CD14-positive monocyte (primary cell): ENCODE measurements at regions not wholly inside any gene's neighbourhood (a gene's known extent, or its start where the extent isn't known, plus 50 kb on each side); places are given as distances from the start of the nearest gene placed in this dataset.
"Not testable (repeated sequence)": the region's sequence is repeated elsewhere in the genome, so short reads cannot be mapped to it uniquely, and the experiment has no call there.

Experiments
- DNase-seq, 3 donors: peaks; one replicate each; pipeline ENCODE4 v3.0.0-alpha.2; 2011 to 2022
- H2AFZ ChIP-seq: 2 replicates; pipeline ENCODE4 v1.6.0; 2012; ENCODE audit warnings: mild to moderate bottlenecking, low read depth, low read length, inconsistent platforms; ENCODE audit not compliant: insufficient read depth, poor library complexity, severe bottlenecking
- H3K27ac ChIP-seq, 2 donors: 1 replicate in 1 of 2; 2 replicates in 1 of 2; pipeline ENCODE4 v1.5.1; 2012 to 2013; ENCODE audit warnings: low read length in 2 of 2, control low read depth in 1 of 2, inconsistent platforms in 1 of 2, low read depth in 1 of 2, mild to moderate bottlenecking in 1 of 2
- H3K27me3 ChIP-seq, 2 donors: one replicate each; pipeline versions ENCODE4 v1.6.0 to v1.6.1; 2011 to 2013; ENCODE audit warnings: low read length in 2 of 2; ENCODE audit not compliant: control insufficient read depth in 2 of 2, insufficient read depth in 2 of 2
- H3K36me3 ChIP-seq, 2 donors: replicated peaks in 1 of 2; 1 replicate in 1 of 2; 2 replicates in 1 of 2; pipeline versions ENCODE4 v1.5.1 to v1.6.1; 2012 to 2013; ENCODE audit warnings: low read length in 2 of 2, control low read depth in 1 of 2, inconsistent platforms in 1 of 2, mild to moderate bottlenecking in 1 of 2; ENCODE audit not compliant: insufficient read depth in 2 of 2, control insufficient read depth in 1 of 2
- H3K4me1 ChIP-seq, 2 donors: 1 replicate in 1 of 2; 2 replicates in 1 of 2; pipeline versions ENCODE4 v1.5.1 to v1.6.1; 2012 to 2013; ENCODE audit warnings: low read length in 2 of 2, control low read depth in 1 of 2, inconsistent platforms in 1 of 2, mild to moderate bottlenecking in 1 of 2, moderate library complexity in 1 of 2; ENCODE audit not compliant: insufficient read depth in 2 of 2, control insufficient read depth in 1 of 2
- H3K4me2 ChIP-seq: replicated peaks from 2 replicates; pipeline ENCODE3; 2012; ENCODE audit warnings: low read length, moderate library complexity, mild to moderate bottlenecking; ENCODE audit not compliant: poor library complexity, severe bottlenecking; ENCODE audit errors: extremely low read depth
- H3K4me3 ChIP-seq, 3 experiments: fragments of 200-600 bp in 1 of 3; sonication (generic) in 1 of 3; replicated peaks in 1 of 3; 1 replicate in 2 of 3; 2 replicates in 1 of 3; pipeline ENCODE4 v1.5.1; 2011 to 2013; ENCODE audit warnings: low read length in 3 of 3, mild to moderate bottlenecking in 3 of 3, control low read depth in 2 of 3, low read depth in 2 of 3, inconsistent platforms in 1 of 3, moderate library complexity in 1 of 3
- H3K79me2 ChIP-seq: 2 replicates; pipeline ENCODE4 v1.6.0; 2012; ENCODE audit warnings: mild to moderate bottlenecking, control low read depth, inconsistent platforms, low read length, moderate library complexity; ENCODE audit not compliant: insufficient read depth
- H3K9ac ChIP-seq: 2 replicates; pipeline ENCODE4 v1.6.0; 2017; ENCODE audit warnings: low read length, mild to moderate bottlenecking; ENCODE audit not compliant: insufficient read depth, poor library complexity, severe bottlenecking
- H3K9me3 ChIP-seq, 2 donors: replicated peaks in 1 of 2; 1 replicate in 1 of 2; 2 replicates in 1 of 2; pipeline versions ENCODE4 v1.5.1 to v1.6.1; 2012 to 2013; ENCODE audit warnings: low read length in 2 of 2, control low read depth in 1 of 2; ENCODE audit not compliant: control insufficient read depth in 1 of 2, insufficient read depth in 1 of 2
- H4K20me1 ChIP-seq: 2 replicates; pipeline ENCODE4 v1.6.0; 2012; ENCODE audit warnings: mild to moderate bottlenecking, low read length, control low read depth, moderate library complexity; ENCODE audit not compliant: insufficient read depth
- H3K27ac Mint-ChIP-seq, 7 donors: one replicate each; pipeline ENCODE4 v1.8.0; 2020; ENCODE audit warnings: mild to moderate bottlenecking in 7 of 7, mixed read lengths in 7 of 7, moderate library complexity in 6 of 7, inconsistent platforms in 2 of 7
- H3K27me3 Mint-ChIP-seq, 3 donors: one replicate each; pipeline ENCODE4 v1.8.0; 2021 to 2022; ENCODE audit warnings: low read depth in 3 of 3, mild to moderate bottlenecking in 3 of 3, mixed read lengths in 3 of 3, moderate library complexity in 3 of 3, inconsistent platforms in 1 of 3
- H3K36me3 Mint-ChIP-seq, 2 donors: one replicate each; pipeline ENCODE4 v1.8.0; 2020; ENCODE audit warnings: mixed read lengths in 2 of 2, inconsistent platforms in 1 of 2, mild to moderate bottlenecking in 1 of 2
- H3K4me1 Mint-ChIP-seq: one replicate; pipeline ENCODE4 v1.8.0; 2020; ENCODE audit warnings: mild to moderate bottlenecking, mixed read lengths
- H3K4me3 Mint-ChIP-seq, 2 donors: one replicate each; pipeline ENCODE4 v1.8.0; 2020; ENCODE audit warnings: mild to moderate bottlenecking in 2 of 2, mixed read lengths in 2 of 2, moderate library complexity in 1 of 2
- H3K9me3 Mint-ChIP-seq, 7 donors: one replicate each; pipeline ENCODE4 v1.8.0; 2020 to 2022; ENCODE audit warnings: mixed read lengths in 7 of 7, mild to moderate bottlenecking in 6 of 7, moderate library complexity in 6 of 7, inconsistent platforms in 2 of 7
- CTCF ChIP-seq: fragments of 200-600 bp; IDR thresholded peaks from one replicate; pipeline ENCODE4 v1.8.0; 2022; ENCODE audit warnings: antibody characterized with exemption, mild to moderate bottlenecking
- WGBS: methylation state at CpG from one replicate; pipeline ENCODE4 v1.1.5; 2013; ENCODE audit warnings: missing lambda C conversion rate; ENCODE audit not compliant: insufficient coverage; 5-methylcytosine and 5-hydroxymethylcytosine counted together
- intact Hi-C, 2 donors: fragments of 100-400 bp; cut with micrococcal nuclease; formaldehyde crosslinking; loops; one replicate each; pipeline versions ENCODE4 v1.15.0 to v1.15.1; 2023

GRCh38 chr11:87769661-87770060, 405.6 kb downstream of the RAB38 start:
- H3K36me3 Mint-ChIP-seq = no peaks in the 10 kb centered on the region
- Histone ChIP-seq H3K4me2 (no peak overlapping the region), H3K4me3 (no peak overlapping the region), H3K9ac (no peak overlapping the region), H2AFZ (no peak overlapping the region), H3K9me3 (no peaks in the 10 kb centered on the region), H3K36me3 (no peaks in the 10 kb centered on the region), H3K27ac (no peak overlapping the region), H4K20me1 (no peaks in the 10 kb centered on the region), H3K27me3 (no peaks in the 10 kb centered on the region), H3K4me1 (no peaks in the 10 kb centered on the region), H3K79me2 (no peaks in the 10 kb centered on the region)
- peaks cover 0 to 2% (median 0%) of the 10 kb centered on the region in 3 donors for H3K27me3 Mint-ChIP-seq
- H3K27ac Mint-ChIP-seq = no peak overlapping the region
- TF ChIP-seq CTCF = no peak
- intact Hi-C loops = no loop called here
- H3K4me1 Mint-ChIP-seq = no peaks in the 10 kb centered on the region
- no peak for DNase-seq
- no peak overlapping the region for H3K4me3 Mint-ChIP-seq
- 100% methylated on average over 2 of the region's 3 CpGs for WGBS
- H3K9me3 Mint-ChIP-seq = peaks cover 0 to 6% (median 0%) of the 10 kb centered on the region in 7 donors

GRCh38 chr11:87767615-87768014, 407.6 kb downstream of the RAB38 start:
- no peak for DNase-seq
- Mint-ChIP-seq H3K27me3 (peaks cover 0 to 2% (median 0%) of the 10 kb centered on the region in 3 donors), H3K36me3 (no peaks in the 10 kb centered on the region), H3K4me3 (no peak overlapping the region), H3K27ac (no peak overlapping the region), H3K4me1 (no peaks in the 10 kb centered on the region), H3K9me3 (peaks cover 3 to 17% (median 7%) of the 10 kb centered on the region in 7 donors)
- WGBS = 86% methylated on average over 1 of the region's 4 CpGs
- Histone ChIP-seq H3K79me2 (no peaks in the 10 kb centered on the region), H3K4me3 (no peak overlapping the region), H3K4me1 (no peaks in the 10 kb centered on the region), H3K9me3 (peaks cover 0 to 8% of the 10 kb centered on the region in 2 donors), H3K9ac (no peak overlapping the region), H3K36me3 (no peaks in the 10 kb centered on the region), H3K4me2 (no peak overlapping the region), H3K27ac (no peak overlapping the region), H4K20me1 (no peaks in the 10 kb centered on the region), H3K27me3 (no peaks in the 10 kb centered on the region), H2AFZ (no peak overlapping the region)
- intact Hi-C loops = no loop called here
- no peak for TF ChIP-seq CTCF

GRCh38 chr11:87764075-87764474, 411.2 kb downstream of the RAB38 start:
- intact Hi-C loops, H3K4me1 Mint-ChIP-seq: not testable (repeated sequence)
- WGBS = 95% methylated on average over 7 of the region's 9 CpGs

More at GRCh38 chr11:87764075-87764474, 411.2 kb downstream of the RAB38 start:
- not testable (repeated sequence) for H3K36me3 ChIP-seq, H3K9me3 ChIP-seq, H3K9ac ChIP-seq, DNase-seq, H3K27ac ChIP-seq, H2AFZ ChIP-seq, H3K27ac Mint-ChIP-seq, H3K4me3 Mint-ChIP-seq, H4K20me1 ChIP-seq, H3K4me2 ChIP-seq, H3K27me3 Mint-ChIP-seq, H3K27me3 ChIP-seq, H3K4me3 ChIP-seq, H3K36me3 Mint-ChIP-seq, H3K79me2 ChIP-seq, H3K4me1 ChIP-seq
- H3K9me3 Mint-ChIP-seq = peaks cover 6 to 23% (median 10%) of the 10 kb centered on the region in 7 donors
